ENCODE measurements at regions not wholly inside any gene's neighbourhood (a gene's known extent, or its start where the extent isn't known, plus 50 kb on each side); places are given as distances from the start of the nearest gene placed in this dataset.

DNA sequence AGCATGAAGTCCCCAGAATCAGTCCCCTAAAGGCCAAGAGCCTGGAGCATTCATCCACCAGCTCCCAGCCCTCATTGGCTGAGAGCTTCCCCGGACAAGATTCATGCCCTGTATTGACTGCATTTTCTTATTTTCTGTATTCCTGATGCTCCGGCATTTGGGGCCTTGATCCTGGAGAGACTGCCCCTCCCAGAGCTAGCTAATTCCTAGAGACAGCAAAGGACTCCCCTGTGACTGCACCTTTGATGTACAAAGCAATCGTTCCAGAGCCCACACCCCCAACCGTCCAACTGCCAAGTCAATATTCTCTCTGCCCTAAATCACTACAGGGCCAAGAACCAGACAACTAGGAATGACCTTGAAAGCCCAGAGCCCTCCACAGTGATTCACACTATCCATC lies 93.4 kb upstream of the CDH5 start:
- TF ChIP-seq, protein P1, sequence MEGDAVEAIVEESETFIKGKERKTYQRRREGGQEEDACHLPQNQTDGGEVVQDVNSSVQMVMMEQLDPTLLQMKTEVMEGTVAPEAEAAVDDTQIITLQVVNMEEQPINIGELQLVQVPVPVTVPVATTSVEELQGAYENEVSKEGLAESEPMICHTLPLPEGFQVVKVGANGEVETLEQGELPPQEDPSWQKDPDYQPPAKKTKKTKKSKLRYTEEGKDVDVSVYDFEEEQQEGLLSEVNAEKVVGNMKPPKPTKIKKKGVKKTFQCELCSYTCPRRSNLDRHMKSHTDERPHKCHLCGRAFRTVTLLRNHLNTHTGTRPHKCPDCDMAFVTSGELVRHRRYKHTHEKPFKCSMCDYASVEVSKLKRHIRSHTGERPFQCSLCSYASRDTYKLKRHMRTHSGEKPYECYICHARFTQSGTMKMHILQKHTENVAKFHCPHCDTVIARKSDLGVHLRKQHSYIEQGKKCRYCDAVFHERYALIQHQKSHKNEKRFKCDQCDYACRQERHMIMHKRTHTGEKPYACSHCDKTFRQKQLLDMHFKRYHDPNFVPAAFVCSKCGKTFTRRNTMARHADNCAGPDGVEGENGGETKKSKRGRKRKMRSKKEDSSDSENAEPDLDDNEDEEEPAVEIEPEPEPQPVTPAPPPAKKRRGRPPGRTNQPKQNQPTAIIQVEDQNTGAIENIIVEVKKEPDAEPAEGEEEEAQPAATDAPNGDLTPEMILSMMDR (IDR thresholded peaks at IDR 0.05; ENCODE audit: insufficient read depth, low read depth, low read length): no peak
- TF ChIP-seq EZH2 (IDR thresholded peaks at IDR 0.05; ENCODE audit: insufficient read depth, low read length): no peak
